ENCODE measurements at regions not wholly inside any gene's neighbourhood (a gene's known extent, or its start where the extent isn't known, plus 50 kb on each side); places are given as distances from the start of the nearest gene placed in this dataset.

GRCh38 chr16:50956637-50957036, 194.4 kb downstream of the SALL1 start:
- TF ChIP-seq CTCF (IDR thresholded peaks at IDR 0.05) (no peak), EP300 (IDR thresholded peaks at IDR 0.05) (no peak), POLR2A (IDR thresholded peaks at IDR 0.05) (no peak)

Measured in tibial nerve (tissue), 4 donors.